Ovary (tissue), 7 donors: ENCODE measurements at regions not wholly inside any gene's neighbourhood (a gene's known extent, or its start where the extent isn't known, plus 50 kb on each side); places are given as distances from the start of the nearest gene placed in this dataset.
"Not testable (repeated sequence)": the region's sequence is repeated elsewhere in the genome, so short reads cannot be mapped to it uniquely, and the experiment has no call there.

Experiments
- DNase-seq, 5 donors: peaks; one replicate each; pipeline ENCODE4 v3.0.0-alpha.2; 2019 to 2020
- H3K27ac ChIP-seq, 2 donors: fragments of 200-600 bp; one replicate each; pipeline versions ENCODE4 v1.5.1 to v1.8.0; 2019 to 2022
- H3K27me3 ChIP-seq: fragments of 200-600 bp; one replicate; pipeline ENCODE4 v1.8.0; 2022
- H3K36me3 ChIP-seq: fragments of 200-600 bp; sonication (generic); one replicate; pipeline ENCODE4 v1.5.1; 2019
- H3K4me1 ChIP-seq: one replicate; pipeline ENCODE4 v1.8.1; 2013; ENCODE audit warnings: mild to moderate bottlenecking, moderate library complexity; ENCODE audit not compliant: insufficient read depth
- H3K4me3 ChIP-seq: fragments of 200-600 bp; sonication (generic); one replicate; pipeline ENCODE4 v1.5.1; 2017
- H3K9me3 ChIP-seq, 2 donors: fragments of 200-600 bp in 1 of 2; sonication (generic) in 1 of 2; one replicate each; pipeline versions ENCODE4 v1.5.1 to v1.8.1; 2013 to 2019; ENCODE audit warnings: mild to moderate bottlenecking in 1 of 2, moderate library complexity in 1 of 2
- EP300 ChIP-seq: sonication (generic); formaldehyde crosslinking; IDR thresholded peaks from one replicate; pipeline ENCODE4 v1.6.1; 2017; ENCODE audit warnings: antibody characterized with exemption
- POLR2A ChIP-seq: fragments of 450-650 bp; IDR thresholded peaks from one replicate; pipeline ENCODE4 v1.6.1; 2017; ENCODE audit warnings: antibody characterized with exemption, mild to moderate bottlenecking, moderate library complexity
- WGBS, 3 donors: extraction: QIAGEN DNeasy Blood & Tissue Kit in 1 of 3; methylation state at CpG; one replicate each; pipeline versions ENCODE4 v1.1.5 to v1.1.7; 2013 to 2017; 5-methylcytosine and 5-hydroxymethylcytosine counted together
- intact Hi-C, 4 donors: fragments of 100-400 bp; cut with DNase I; formaldehyde crosslinking; loops; one replicate each; pipeline versions ENCODE4 v1.11.0 to v1.15.1; 2022 to 2023
- TF ChIP-seq, protein P1 (sequence below), 3 donors: fragments of 450-650 bp in 2 of 3; fragments of 200-600 bp in 1 of 3; IDR thresholded peaks; one replicate each; pipeline versions ENCODE4 v1.5.1 to v1.8.0; 2016 to 2022; ENCODE audit warnings: antibody characterized with exemption in 3 of 3, mild to moderate bottlenecking in 1 of 3
- donor health status: DM: no; HTN: no; CAD: no; lungs with moderate emphysema.
- donor health status: DM: no; HTN: no; CAD: no.
- donor health status: Bipolar disorder and iron deficiency.
- donor health status: DM: no; HTN: no; CAD: no.
- donor health status: DM: yes; HTN: yes; CAD: no.

DNA sequence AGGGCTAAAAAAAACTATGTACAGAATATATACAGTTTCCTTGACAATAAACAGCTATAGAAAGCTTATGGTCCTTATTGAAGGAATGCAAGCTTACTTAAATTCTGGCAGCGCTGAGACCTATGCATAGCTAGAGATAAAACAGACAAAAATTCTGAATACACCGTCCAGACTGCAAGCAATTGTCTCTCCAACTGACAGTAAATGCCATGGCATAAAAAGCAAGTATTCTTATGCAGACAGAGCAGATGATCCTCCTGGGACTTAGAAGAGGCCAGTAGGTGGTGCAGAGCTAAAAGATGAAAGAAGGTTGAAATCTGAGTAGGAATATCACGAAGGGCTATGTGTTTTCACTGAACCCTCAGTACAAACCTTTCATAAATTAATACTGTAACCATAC is 157.0 kb upstream of the CACNA2D1 start:
- TF ChIP-seq, protein P1, sequence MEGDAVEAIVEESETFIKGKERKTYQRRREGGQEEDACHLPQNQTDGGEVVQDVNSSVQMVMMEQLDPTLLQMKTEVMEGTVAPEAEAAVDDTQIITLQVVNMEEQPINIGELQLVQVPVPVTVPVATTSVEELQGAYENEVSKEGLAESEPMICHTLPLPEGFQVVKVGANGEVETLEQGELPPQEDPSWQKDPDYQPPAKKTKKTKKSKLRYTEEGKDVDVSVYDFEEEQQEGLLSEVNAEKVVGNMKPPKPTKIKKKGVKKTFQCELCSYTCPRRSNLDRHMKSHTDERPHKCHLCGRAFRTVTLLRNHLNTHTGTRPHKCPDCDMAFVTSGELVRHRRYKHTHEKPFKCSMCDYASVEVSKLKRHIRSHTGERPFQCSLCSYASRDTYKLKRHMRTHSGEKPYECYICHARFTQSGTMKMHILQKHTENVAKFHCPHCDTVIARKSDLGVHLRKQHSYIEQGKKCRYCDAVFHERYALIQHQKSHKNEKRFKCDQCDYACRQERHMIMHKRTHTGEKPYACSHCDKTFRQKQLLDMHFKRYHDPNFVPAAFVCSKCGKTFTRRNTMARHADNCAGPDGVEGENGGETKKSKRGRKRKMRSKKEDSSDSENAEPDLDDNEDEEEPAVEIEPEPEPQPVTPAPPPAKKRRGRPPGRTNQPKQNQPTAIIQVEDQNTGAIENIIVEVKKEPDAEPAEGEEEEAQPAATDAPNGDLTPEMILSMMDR (IDR thresholded peaks at IDR 0.05): no peak
- TF ChIP-seq POLR2A (no peak), EP300 (no peak)
- no peak overlapping the region for H3K27ac ChIP-seq
- H3K36me3 ChIP-seq: no peaks in the 10 kb centered on the region
- H3K9me3 ChIP-seq: no peaks in the 10 kb centered on the region
- intact Hi-C loops: no loop called here
- WGBS, 3 donors: 27 to 42% (median 29%) methylated on average over 3 of the region's 3 CpGs
- no peak overlapping the region for H3K4me3 ChIP-seq
- H3K27me3 ChIP-seq: no peaks in the 10 kb centered on the region
- H3K4me1 ChIP-seq: no peaks in the 10 kb centered on the region
- no peak for DNase-seq

DNA sequence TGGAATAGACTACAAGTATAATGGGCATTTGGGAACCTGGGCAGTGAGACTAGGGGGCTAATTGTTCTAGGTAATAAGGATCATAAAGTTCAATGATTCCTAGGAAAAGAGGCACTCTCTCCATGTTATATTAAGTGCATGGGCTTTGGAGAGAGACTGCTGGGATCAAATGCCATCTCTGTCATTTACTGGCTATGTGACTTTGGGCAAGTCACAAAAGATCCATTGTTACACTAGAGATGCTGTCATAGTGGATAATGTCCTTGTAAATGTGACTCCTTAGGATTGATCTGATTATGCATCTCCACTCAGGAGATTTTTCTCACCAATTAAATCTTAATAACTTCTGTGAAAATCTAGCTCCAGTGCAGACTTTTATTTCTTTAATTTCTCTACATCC is 156.3 kb upstream of the CACNA2D1 start:
- Histone ChIP-seq H3K9me3 (no peaks in the 10 kb centered on the region), H3K27ac (no peak overlapping the region), H3K36me3 (no peaks in the 10 kb centered on the region), H3K4me3 (no peak overlapping the region), H3K27me3 (no peaks in the 10 kb centered on the region), H3K4me1 (no peaks in the 10 kb centered on the region)
- TF ChIP-seq EP300 (no peak), POLR2A (no peak)
- TF ChIP-seq, protein P1 (IDR thresholded peaks at IDR 0.05): no peak
- intact Hi-C loops: no loop called here
- no peak for DNase-seq

DNA sequence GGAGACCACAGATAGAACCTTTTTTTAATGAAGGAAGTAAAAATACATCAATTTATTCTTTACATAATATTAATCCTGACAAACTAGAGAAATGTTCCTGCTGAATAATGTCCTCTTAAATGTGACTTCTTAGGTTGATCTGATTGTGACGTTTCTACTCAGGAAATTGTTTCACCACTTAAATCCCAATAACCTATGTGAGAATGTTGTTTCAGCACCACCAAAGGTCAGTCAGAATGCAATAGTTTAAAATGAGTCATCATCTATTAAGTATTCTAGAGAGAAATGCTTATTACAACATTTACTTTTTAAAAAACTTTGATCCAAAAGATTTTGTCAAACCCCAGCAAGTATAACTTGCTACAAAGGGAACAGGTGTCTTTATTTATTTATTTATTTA is 155.4 kb upstream of the CACNA2D1 start:
- Histone ChIP-seq H3K9me3 (no peaks in the 10 kb centered on the region), H3K27me3 (no peaks in the 10 kb centered on the region), H3K4me1 (no peaks in the 10 kb centered on the region), H3K36me3 (no peaks in the 10 kb centered on the region), H3K27ac (no peak overlapping the region), H3K4me3 (no peak overlapping the region)
- DNase-seq: no peak
- intact Hi-C loops: no loop called here
- TF ChIP-seq, protein P1 (IDR thresholded peaks at IDR 0.05): no peak
- TF ChIP-seq POLR2A (no peak), EP300 (no peak)
- 38 to 63% (median 49%) methylated on average over 1 of the region's 1 CpG for WGBS, 3 donors

DNA sequence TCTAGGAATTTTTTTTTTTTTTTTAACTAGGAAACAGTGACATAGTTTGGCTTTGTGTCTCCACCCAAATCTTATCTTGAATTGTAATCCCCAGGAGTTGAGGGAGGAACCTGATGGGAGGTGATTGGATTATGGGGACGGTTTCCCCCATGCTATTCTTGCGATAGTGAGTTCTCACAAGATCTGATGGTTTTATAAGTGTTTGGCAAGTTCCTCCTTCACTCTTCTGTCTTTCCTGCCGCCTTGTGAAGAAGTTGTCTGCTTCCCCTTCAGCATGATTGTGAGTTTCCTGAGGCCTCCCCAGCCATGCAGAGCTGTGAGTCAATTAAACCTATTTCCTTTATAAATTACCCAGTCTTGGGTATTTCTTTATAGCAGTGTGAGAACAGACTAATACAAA is 152.2 kb upstream of the CACNA2D1 start:
- H3K4me3 ChIP-seq, H3K4me1 ChIP-seq, H3K27ac ChIP-seq, H3K36me3 ChIP-seq, H3K27me3 ChIP-seq, DNase-seq, intact Hi-C loops, H3K9me3 ChIP-seq: not testable (repeated sequence)
- 85 to 90% (median 86%) methylated on average over 3 of the region's 3 CpGs for WGBS, 3 donors

DNA sequence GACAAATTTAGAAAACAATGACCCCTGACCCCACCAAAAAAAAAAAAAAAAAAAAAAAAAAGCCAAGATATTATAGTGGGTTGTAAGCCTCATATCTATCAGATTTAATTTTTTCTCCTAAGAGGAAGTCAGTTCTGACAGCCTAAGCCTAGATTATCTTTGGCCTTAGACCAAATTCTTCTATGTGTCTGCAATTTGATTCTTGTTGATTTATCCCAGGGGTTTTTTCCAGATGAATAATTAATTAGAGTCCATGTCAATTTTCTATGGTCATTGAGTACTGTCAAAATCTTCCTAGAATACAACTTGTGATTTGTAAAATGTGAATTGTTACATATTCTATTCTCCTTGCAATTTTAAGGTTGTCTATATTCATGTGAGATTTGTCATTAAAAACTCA is 151.6 kb upstream of the CACNA2D1 start:
- no peaks in the 10 kb centered on the region for H3K9me3 ChIP-seq
- no peaks in the 10 kb centered on the region for H3K36me3 ChIP-seq
- H3K4me1 ChIP-seq: no peaks in the 10 kb centered on the region
- H3K4me3 ChIP-seq: no peak overlapping the region
- no peaks in the 10 kb centered on the region for H3K27me3 ChIP-seq
- intact Hi-C loops: no loop called here
- H3K27ac ChIP-seq: no peak overlapping the region
- TF ChIP-seq POLR2A: no peak
- no peak for DNase-seq

DNA sequence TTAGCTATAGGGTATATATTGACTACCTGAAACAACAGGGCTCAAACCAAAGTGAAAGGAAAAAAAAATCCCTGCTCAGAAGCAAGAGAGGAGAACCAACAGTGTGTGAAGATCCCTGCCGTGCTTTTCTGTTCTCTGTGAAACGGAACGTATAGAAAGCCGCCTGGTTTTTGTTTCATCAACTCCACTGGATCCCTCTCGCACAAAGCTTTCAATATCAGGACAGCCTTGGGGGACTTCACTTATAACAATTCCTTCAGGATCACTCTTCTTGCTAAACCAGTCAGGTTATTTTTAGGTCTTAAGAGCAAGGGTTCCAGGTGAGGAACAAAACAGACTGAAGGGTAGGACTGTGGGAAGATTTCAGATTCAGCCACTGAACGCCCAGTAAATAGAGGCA is 151.1 kb upstream of the CACNA2D1 start:
- no peaks in the 10 kb centered on the region for H3K27me3 ChIP-seq
- H3K9me3 ChIP-seq: no peaks in the 10 kb centered on the region
- no peak overlapping the region for H3K4me3 ChIP-seq
- no peak for DNase-seq
- H3K36me3 ChIP-seq: no peaks in the 10 kb centered on the region
- WGBS, 3 donors: 55 to 63% (median 60%) methylated on average over 6 of the region's 6 CpGs
- intact Hi-C loops: no loop called here
- TF ChIP-seq EP300: no peak
- no peak for TF ChIP-seq POLR2A
- no peak overlapping the region for H3K27ac ChIP-seq
- H3K4me1 ChIP-seq: no peaks in the 10 kb centered on the region
